Liver (tissue), 8 donors: ENCODE measurements at regions not wholly inside any gene's neighbourhood (a gene's known extent, or its start where the extent isn't known, plus 50 kb on each side); places are given as distances from the start of the nearest gene placed in this dataset.

Experiments used
- DNase-seq: peaks from one replicate; pipeline ENCODE4 v3.0.0-alpha.2; 2017; ENCODE audit warnings: low spot score
- H3K27ac ChIP-seq, 2 donors: one replicate each; pipeline ENCODE4 v1.7.0; 2013; ENCODE audit warnings: inconsistent platforms in 2 of 2, low read length in 2 of 2, control low read depth in 1 of 2, low read depth in 1 of 2, mild to moderate bottlenecking in 1 of 2
- H3K27me3 ChIP-seq, 4 donors: one replicate each; pipeline versions ENCODE4 v1.6.1 to v1.7.0; 2013; ENCODE audit warnings: low read length in 3 of 4, inconsistent platforms in 1 of 4, mild to moderate bottlenecking in 1 of 4, moderate library complexity in 1 of 4; ENCODE audit not compliant: control insufficient read depth in 4 of 4, insufficient read depth in 4 of 4
- H3K36me3 ChIP-seq, 4 donors: one replicate each; pipeline versions ENCODE4 v1.6.1 to v1.7.0; 2013; ENCODE audit warnings: low read length in 3 of 4, mild to moderate bottlenecking in 3 of 4, low read depth in 1 of 4, moderate library complexity in 1 of 4; ENCODE audit not compliant: control insufficient read depth in 4 of 4, insufficient read depth in 3 of 4
- H3K4me1 ChIP-seq, 4 donors: one replicate each; pipeline versions ENCODE4 v1.6.1 to v1.7.0; 2013; ENCODE audit warnings: low read length in 3 of 4, mild to moderate bottlenecking in 3 of 4, moderate library complexity in 1 of 4; ENCODE audit not compliant: control insufficient read depth in 4 of 4, insufficient read depth in 4 of 4
- H3K4me3 ChIP-seq, 3 donors: one replicate each; pipeline versions ENCODE4 v1.6.1 to v1.7.0; 2013; ENCODE audit warnings: low read length in 3 of 3, control low read depth in 1 of 3, low read depth in 1 of 3, mild to moderate bottlenecking in 1 of 3
- H3K9ac ChIP-seq, 2 donors: one replicate each; pipeline ENCODE4 v1.7.0; 2013; ENCODE audit warnings: low read length in 2 of 2, mild to moderate bottlenecking in 2 of 2, moderate library complexity in 2 of 2, control low read depth in 1 of 2, low read depth in 1 of 2
- H3K9me3 ChIP-seq, 4 donors: one replicate each; pipeline versions ENCODE4 v1.6.1 to v1.7.0; 2013; ENCODE audit warnings: low read length in 3 of 4; ENCODE audit not compliant: control insufficient read depth in 4 of 4
- EGR1 ChIP-seq, 2 donors: IDR thresholded peaks; 2 replicates each; pipeline ENCODE4 v1.6.1; 2016 to 2018; ENCODE audit warnings: antibody characterized with exemption in 2 of 2, low read depth in 2 of 2
- FOXA1 ChIP-seq: IDR thresholded peaks from 2 replicates; pipeline ENCODE4 v1.6.1; 2016; ENCODE audit warnings: antibody characterized with exemption
- FOXA2 ChIP-seq: IDR thresholded peaks from 2 replicates; pipeline ENCODE4 v1.6.1; 2016; ENCODE audit warnings: antibody characterized with exemption
- GABPA ChIP-seq, 2 donors: IDR thresholded peaks in 1 of 2; conservative IDR thresholded peaks in 1 of 2; 2 replicates each; pipeline ENCODE4 v1.6.1; 2016; ENCODE audit warnings: antibody characterized with exemption in 2 of 2, mild to moderate bottlenecking in 1 of 2, moderate library complexity in 1 of 2
- HNF4G ChIP-seq: IDR thresholded peaks from 2 replicates; pipeline ENCODE4 v1.6.1; 2016; ENCODE audit warnings: antibody characterized with exemption
- JUND ChIP-seq, 2 donors: IDR thresholded peaks; 2 replicates each; pipeline ENCODE4 v1.6.1; 2016; ENCODE audit warnings: antibody characterized with exemption in 2 of 2
- NR2F2 ChIP-seq: IDR thresholded peaks from 2 replicates; pipeline ENCODE4 v1.6.1; 2016; ENCODE audit warnings: antibody characterized with exemption
- RAD21 ChIP-seq, 2 donors: IDR thresholded peaks; 2 replicates each; pipeline ENCODE4 v1.6.1; 2016; ENCODE audit warnings: antibody characterized with exemption in 2 of 2, mild to moderate bottlenecking in 2 of 2
- RXRA ChIP-seq, 2 donors: IDR thresholded peaks; 2 replicates each; pipeline ENCODE4 v1.6.1; 2017 to 2018; ENCODE audit warnings: antibody characterized with exemption in 2 of 2, mild to moderate bottlenecking in 1 of 2
- SP1 ChIP-seq: IDR thresholded peaks from 2 replicates; pipeline ENCODE4 v1.6.1; 2018; ENCODE audit warnings: antibody characterized with exemption, mild to moderate bottlenecking
- TAF1 ChIP-seq: conservative IDR thresholded peaks from 2 replicates; pipeline ENCODE4 v1.6.1; 2016; ENCODE audit warnings: antibody characterized with exemption, mild to moderate bottlenecking
- YY1 ChIP-seq: IDR thresholded peaks from 2 replicates; pipeline ENCODE4 v1.6.1; 2016; ENCODE audit warnings: antibody characterized with exemption, mild to moderate bottlenecking
- WGBS: extraction: QIAGEN DNeasy Blood & Tissue Kit; methylation state at CpG from one replicate; pipeline ENCODE4 v1.1.7; 2013; 5-methylcytosine and 5-hydroxymethylcytosine counted together
- TF ChIP-seq, protein P1 (sequence below): IDR thresholded peaks from 2 replicates; pipeline ENCODE4 v1.6.1; 2016; ENCODE audit warnings: antibody characterized with exemption
- TF ChIP-seq, protein P2 (sequence below): IDR thresholded peaks from 2 replicates; pipeline ENCODE4 v1.6.1; 2016; ENCODE audit warnings: antibody characterized with exemption
- TF ChIP-seq, protein P3 (sequence below): IDR thresholded peaks from 2 replicates; pipeline ENCODE4 v1.6.1; 2016; ENCODE audit warnings: antibody characterized with exemption
- TF ChIP-seq, protein P4 (sequence below): fragments of 150-350 bp; IDR thresholded peaks from 2 replicates; pipeline ENCODE4 v1.5.1; 2017; ENCODE audit warnings: improper control_type of control experiment, low read depth, low read length; ENCODE audit not compliant: missing input control
- donor health status: healthy.
- donor health status: healthy.
- donor health status: healthy.
- donor health status: healthy.
- donor health status: healthy.

DNA sequence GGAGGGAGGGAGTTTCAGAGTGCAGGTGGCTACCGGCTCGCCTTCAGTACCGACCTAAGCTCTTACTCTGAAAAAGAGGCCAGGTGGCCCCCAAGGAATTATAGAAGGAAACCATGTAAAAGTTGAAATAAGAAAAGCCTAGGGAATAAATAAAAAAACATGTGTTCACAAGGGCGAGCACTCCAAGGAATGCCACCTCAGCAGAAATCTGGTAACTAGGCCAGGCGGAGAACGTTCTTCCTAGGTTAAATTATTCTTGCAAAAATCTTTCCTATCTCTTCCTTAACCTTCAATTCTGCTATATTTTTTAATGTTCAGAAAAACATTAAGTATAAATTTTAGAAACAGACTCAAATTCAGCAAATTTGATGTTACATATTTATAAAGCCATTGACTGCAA is 1260.3 kb upstream of the SLC10A2 start (continued):
- TF ChIP-seq, protein P1, sequence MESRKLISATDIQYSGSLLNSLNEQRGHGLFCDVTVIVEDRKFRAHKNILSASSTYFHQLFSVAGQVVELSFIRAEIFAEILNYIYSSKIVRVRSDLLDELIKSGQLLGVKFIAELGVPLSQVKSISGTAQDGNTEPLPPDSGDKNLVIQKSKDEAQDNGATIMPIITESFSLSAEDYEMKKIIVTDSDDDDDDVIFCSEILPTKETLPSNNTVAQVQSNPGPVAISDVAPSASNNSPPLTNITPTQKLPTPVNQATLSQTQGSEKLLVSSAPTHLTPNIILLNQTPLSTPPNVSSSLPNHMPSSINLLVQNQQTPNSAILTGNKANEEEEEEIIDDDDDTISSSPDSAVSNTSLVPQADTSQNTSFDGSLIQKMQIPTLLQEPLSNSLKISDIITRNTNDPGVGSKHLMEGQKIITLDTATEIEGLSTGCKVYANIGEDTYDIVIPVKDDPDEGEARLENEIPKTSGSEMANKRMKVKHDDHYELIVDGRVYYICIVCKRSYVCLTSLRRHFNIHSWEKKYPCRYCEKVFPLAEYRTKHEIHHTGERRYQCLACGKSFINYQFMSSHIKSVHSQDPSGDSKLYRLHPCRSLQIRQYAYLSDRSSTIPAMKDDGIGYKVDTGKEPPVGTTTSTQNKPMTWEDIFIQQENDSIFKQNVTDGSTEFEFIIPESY, result no peak

DNA sequence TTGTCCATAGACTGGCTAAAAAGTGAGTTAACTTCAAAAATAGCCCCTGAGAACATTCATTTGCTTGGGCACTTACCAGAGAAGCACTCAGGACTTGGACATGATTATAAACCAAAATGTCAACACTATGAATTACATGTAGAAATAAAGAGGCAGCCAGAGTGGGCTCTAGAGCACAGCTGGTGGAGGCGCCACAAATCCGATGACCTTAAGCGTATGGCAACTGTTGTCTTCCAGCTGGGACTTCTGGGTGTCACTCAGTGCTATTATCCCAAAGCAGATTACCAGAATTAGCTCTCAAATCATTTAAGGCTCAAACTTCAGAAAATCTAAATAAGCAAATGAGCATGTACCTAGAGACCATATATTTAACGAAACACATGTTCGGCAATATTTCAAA is 1255.5 kb upstream of the SLC10A2 start:
- H3K4me1 ChIP-seq, result no peaks in the 10 kb centered on the region
- H3K4me3 ChIP-seq, result no peak overlapping the region
- no peak for DNase-seq
- TF ChIP-seq EGR1 (IDR thresholded peaks at IDR 0.05; ENCODE audit: low read depth in 2 of 2), result no peak
- no peak for TF ChIP-seq RAD21 (IDR thresholded peaks at IDR 0.05)
- TF ChIP-seq, protein P2, sequence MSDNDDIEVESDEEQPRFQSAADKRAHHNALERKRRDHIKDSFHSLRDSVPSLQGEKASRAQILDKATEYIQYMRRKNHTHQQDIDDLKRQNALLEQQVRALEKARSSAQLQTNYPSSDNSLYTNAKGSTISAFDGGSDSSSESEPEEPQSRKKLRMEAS, result no peak
- no peak for TF ChIP-seq FOXA1
- TF ChIP-seq NR2F2, result no peak
- TF ChIP-seq GABPA (IDR thresholded peaks at IDR 0.05 in 1 of 2, conservative IDR thresholded peaks at IDR 0.05 in 1 of 2), result no peak
- no peak for TF ChIP-seq TAF1
- no peak for TF ChIP-seq HNF4G
- no peak for TF ChIP-seq SP1
- no peak for TF ChIP-seq YY1
- TF ChIP-seq, protein P3, sequence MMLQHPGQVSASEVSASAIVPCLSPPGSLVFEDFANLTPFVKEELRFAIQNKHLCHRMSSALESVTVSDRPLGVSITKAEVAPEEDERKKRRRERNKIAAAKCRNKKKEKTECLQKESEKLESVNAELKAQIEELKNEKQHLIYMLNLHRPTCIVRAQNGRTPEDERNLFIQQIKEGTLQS, result no peak
- TF ChIP-seq RXRA (IDR thresholded peaks at IDR 0.05), result no peak
- TF ChIP-seq, protein P1, result no peak
- no peak for TF ChIP-seq JUND (IDR thresholded peaks at IDR 0.05)
- H3K36me3 ChIP-seq, result no peaks in the 10 kb centered on the region
- no peak overlapping the region for H3K9ac ChIP-seq
- 93% methylated on average over 5 of the region's 5 CpGs for WGBS
- H3K9me3 ChIP-seq, result no peaks in the 10 kb centered on the region
- peaks cover 0 to 2% (median 0%) of the 10 kb centered on the region in 4 donors for H3K27me3 ChIP-seq
- H3K27ac ChIP-seq, result no peak overlapping the region

DNA sequence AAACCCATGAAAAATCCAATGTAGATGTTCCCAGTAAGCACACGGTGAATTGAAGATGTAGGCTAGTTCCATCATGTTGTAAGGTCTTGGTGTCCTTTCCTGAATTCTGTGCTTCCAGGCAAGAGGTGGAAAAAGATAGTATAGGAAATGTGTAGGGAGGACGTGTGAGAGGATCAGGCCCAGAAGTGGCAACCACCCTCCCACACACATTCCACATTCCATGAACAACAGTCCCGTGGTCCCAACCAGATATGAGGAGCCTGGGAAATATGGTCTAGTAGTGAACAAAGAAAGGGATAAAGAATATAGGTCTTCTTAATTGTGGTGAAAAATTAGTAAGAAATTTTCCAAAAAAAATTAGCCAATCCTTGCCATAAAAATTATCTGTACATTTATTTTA is 1254.2 kb upstream of the SLC10A2 start:
- H3K27ac ChIP-seq, result no peak overlapping the region
- H3K36me3 ChIP-seq, result no peaks in the 10 kb centered on the region
- no peak overlapping the region for H3K9ac ChIP-seq
- peaks cover 0 to 2% (median 0%) of the 10 kb centered on the region in 4 donors for H3K27me3 ChIP-seq
- H3K4me3 ChIP-seq, result no peak overlapping the region
- no peaks in the 10 kb centered on the region for H3K4me1 ChIP-seq
- DNase-seq, result no peak
- no peaks in the 10 kb centered on the region for H3K9me3 ChIP-seq
- WGBS, result 74% methylated on average over 3 of the region's 3 CpGs
- no peak for TF ChIP-seq FOXA1
- TF ChIP-seq, protein P1, result no peak
- TF ChIP-seq EGR1 (IDR thresholded peaks at IDR 0.05; ENCODE audit: low read depth in 2 of 2), result no peak
- TF ChIP-seq RXRA (IDR thresholded peaks at IDR 0.05), result no peak
- TF ChIP-seq, protein P3, result no peak
- no peak for TF ChIP-seq JUND (IDR thresholded peaks at IDR 0.05)
- no peak for TF ChIP-seq SP1
- no peak for TF ChIP-seq YY1
- no peak for TF ChIP-seq TAF1
- no peak for TF ChIP-seq NR2F2
- TF ChIP-seq, protein P2, result no peak
- no peak for TF ChIP-seq RAD21 (IDR thresholded peaks at IDR 0.05)
- no peak for TF ChIP-seq HNF4G
- TF ChIP-seq FOXA2, result no peak
- TF ChIP-seq, protein P4, sequence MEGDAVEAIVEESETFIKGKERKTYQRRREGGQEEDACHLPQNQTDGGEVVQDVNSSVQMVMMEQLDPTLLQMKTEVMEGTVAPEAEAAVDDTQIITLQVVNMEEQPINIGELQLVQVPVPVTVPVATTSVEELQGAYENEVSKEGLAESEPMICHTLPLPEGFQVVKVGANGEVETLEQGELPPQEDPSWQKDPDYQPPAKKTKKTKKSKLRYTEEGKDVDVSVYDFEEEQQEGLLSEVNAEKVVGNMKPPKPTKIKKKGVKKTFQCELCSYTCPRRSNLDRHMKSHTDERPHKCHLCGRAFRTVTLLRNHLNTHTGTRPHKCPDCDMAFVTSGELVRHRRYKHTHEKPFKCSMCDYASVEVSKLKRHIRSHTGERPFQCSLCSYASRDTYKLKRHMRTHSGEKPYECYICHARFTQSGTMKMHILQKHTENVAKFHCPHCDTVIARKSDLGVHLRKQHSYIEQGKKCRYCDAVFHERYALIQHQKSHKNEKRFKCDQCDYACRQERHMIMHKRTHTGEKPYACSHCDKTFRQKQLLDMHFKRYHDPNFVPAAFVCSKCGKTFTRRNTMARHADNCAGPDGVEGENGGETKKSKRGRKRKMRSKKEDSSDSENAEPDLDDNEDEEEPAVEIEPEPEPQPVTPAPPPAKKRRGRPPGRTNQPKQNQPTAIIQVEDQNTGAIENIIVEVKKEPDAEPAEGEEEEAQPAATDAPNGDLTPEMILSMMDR, result no peak
